ENCODE measurements at regions not wholly inside any gene's neighbourhood (a gene's known extent, or its start where the extent isn't known, plus 50 kb on each side); places are given as distances from the start of the nearest gene placed in this dataset.

- H3K4me1 ChIP-seq: no peaks in the 10 kb centered on the region
- H3K36me3 ChIP-seq: no peaks in the 10 kb centered on the region
- TF ChIP-seq, protein P1, sequence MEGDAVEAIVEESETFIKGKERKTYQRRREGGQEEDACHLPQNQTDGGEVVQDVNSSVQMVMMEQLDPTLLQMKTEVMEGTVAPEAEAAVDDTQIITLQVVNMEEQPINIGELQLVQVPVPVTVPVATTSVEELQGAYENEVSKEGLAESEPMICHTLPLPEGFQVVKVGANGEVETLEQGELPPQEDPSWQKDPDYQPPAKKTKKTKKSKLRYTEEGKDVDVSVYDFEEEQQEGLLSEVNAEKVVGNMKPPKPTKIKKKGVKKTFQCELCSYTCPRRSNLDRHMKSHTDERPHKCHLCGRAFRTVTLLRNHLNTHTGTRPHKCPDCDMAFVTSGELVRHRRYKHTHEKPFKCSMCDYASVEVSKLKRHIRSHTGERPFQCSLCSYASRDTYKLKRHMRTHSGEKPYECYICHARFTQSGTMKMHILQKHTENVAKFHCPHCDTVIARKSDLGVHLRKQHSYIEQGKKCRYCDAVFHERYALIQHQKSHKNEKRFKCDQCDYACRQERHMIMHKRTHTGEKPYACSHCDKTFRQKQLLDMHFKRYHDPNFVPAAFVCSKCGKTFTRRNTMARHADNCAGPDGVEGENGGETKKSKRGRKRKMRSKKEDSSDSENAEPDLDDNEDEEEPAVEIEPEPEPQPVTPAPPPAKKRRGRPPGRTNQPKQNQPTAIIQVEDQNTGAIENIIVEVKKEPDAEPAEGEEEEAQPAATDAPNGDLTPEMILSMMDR (IDR thresholded peaks at IDR 0.05): no peak
- no peak for TF ChIP-seq POLR2AphosphoS5 (IDR thresholded peaks at IDR 0.05)
- no peak for TF ChIP-seq POLR2A (IDR thresholded peaks at IDR 0.05)
- H3K9me3 ChIP-seq: no peaks in the 10 kb centered on the region
- H3K27ac ChIP-seq: no peak overlapping the region
- no peak for DNase-seq (ENCODE audit: low spot score in 2 of 2)
- no peak overlapping the region for H3K4me3 ChIP-seq
- intact Hi-C loops (cut with DNase I; ENCODE audit: low total_unique reads): no loop called here
- H3K27me3 ChIP-seq: no peaks in the 10 kb centered on the region
These were observed 68.4 kb upstream of the ZFR start for GRCh38 chr5:32512926-32513325.

DNA sequence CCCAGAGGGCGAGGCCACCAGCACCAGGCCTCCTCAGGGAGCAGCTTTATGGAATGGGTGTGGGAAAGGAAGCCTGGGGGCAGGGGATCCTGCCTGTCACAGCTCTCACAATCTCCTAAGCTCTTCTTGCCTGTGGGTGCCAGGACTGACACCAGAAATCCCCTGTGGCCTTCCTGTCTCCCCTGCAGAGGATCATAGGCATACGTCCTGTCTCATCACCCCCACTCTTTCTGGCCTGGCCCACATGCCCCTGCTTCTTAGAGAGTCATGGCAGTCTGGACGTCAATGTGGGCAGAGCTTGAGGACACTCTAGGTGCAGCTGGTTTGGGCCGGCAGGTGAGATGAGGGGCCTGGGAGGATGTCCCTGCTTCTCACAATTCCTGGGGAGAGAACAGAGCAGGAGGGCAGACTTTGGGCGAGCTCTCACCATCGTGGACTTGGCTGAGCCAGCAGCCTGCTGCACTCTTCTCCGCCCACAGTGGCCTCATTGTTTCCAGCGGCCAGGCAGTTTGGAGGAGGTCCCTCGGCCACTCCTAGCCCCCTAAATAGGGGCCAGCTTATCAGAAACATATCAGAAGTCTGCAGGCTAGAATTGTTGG lies 67.3 kb upstream of the ZFR start:
- DNase-seq (ENCODE audit: low spot score in 2 of 2): no peak
- Histone ChIP-seq H3K27me3 (no peaks in the 10 kb centered on the region), H3K4me1 (no peaks in the 10 kb centered on the region), H3K9me3 (no peaks in the 10 kb centered on the region), H3K36me3 (no peaks in the 10 kb centered on the region), H3K4me3 (no peak overlapping the region), H3K27ac (no peak overlapping the region)
- intact Hi-C loops (cut with DNase I; ENCODE audit: low total_unique reads): no loop called here
- TF ChIP-seq POLR2A (IDR thresholded peaks at IDR 0.05) (no peak), POLR2AphosphoS5 (IDR thresholded peaks at IDR 0.05) (no peak)
- TF ChIP-seq, protein P1 (IDR thresholded peaks at IDR 0.05): no peak

- no peaks in the 10 kb centered on the region for H3K27me3 ChIP-seq
- TF ChIP-seq POLR2AphosphoS5 (IDR thresholded peaks at IDR 0.05) (no peak), POLR2A (IDR thresholded peaks at IDR 0.05) (no peak)
- TF ChIP-seq, protein P1 (IDR thresholded peaks at IDR 0.05): no peak
- no peaks in the 10 kb centered on the region for H3K9me3 ChIP-seq
- peaks cover 0 to 7% of the 10 kb centered on the region in 2 donors for H3K4me1 ChIP-seq
- intact Hi-C loops (cut with DNase I; ENCODE audit: low total_unique reads): no loop called here
- H3K27ac ChIP-seq: no peak overlapping the region
- DNase-seq (ENCODE audit: low spot score in 2 of 2): no peak
- H3K36me3 ChIP-seq: no peaks in the 10 kb centered on the region
- no peak overlapping the region for H3K4me3 ChIP-seq
These were observed 66.3 kb upstream of the ZFR start for GRCh38 chr5:32510860-32511259.

- peaks cover 9 to 11% of the 10 kb centered on the region in 2 donors for H3K4me1 ChIP-seq
- H3K9me3 ChIP-seq: no peaks in the 10 kb centered on the region
- DNase-seq (ENCODE audit: low spot score in 2 of 2): no peak
- intact Hi-C loops (cut with DNase I; ENCODE audit: low total_unique reads): no loop called here
- TF ChIP-seq, protein P1 (IDR thresholded peaks at IDR 0.05): no peak
- no peak for TF ChIP-seq POLR2A (IDR thresholded peaks at IDR 0.05)
- TF ChIP-seq POLR2AphosphoS5 (IDR thresholded peaks at IDR 0.05): no peak
- H3K4me3 ChIP-seq: no peak overlapping the region
- H3K36me3 ChIP-seq: no peaks in the 10 kb centered on the region
- no peaks in the 10 kb centered on the region for H3K27me3 ChIP-seq
- H3K27ac ChIP-seq: no peak overlapping the region
These were observed 64.6 kb upstream of the ZFR start for GRCh38 chr5:32508806-32509805.
